Cardiac muscle cell (in vitro differentiated cells and primary cell): ENCODE measurements at regions not wholly inside any gene's neighbourhood (a gene's known extent, or its start where the extent isn't known, plus 50 kb on each side); places are given as distances from the start of the nearest gene placed in this dataset.

Experiments
- DNase-seq, 2 donors: peaks; one replicate each; pipeline versions ENCODE4 v3.0.0 to v3.0.0-alpha.2; 2010 to 2017; ENCODE audit warnings: low read depth in 1 of 2, low spot score in 1 of 2
- H3K27ac ChIP-seq: fragments of 200-600 bp; sonication (generic); 2 replicates; pipeline ENCODE4 v1.5.1; 2016
- H3K27me3 ChIP-seq: fragments of 200-600 bp; sonication (generic); 2 replicates; pipeline ENCODE4 v1.6.0; 2016; ENCODE audit warnings: control low read depth
- H3K36me3 ChIP-seq: fragments of 200-600 bp; sonication (generic); 2 replicates; pipeline ENCODE4 v1.5.1; 2016; ENCODE audit warnings: control low read depth
- H3K4me1 ChIP-seq: fragments of 200-600 bp; sonication (generic); 2 replicates; pipeline ENCODE4 v1.8.1; 2017; ENCODE audit warnings: low read depth, mild to moderate bottlenecking, mixed run types
- H3K4me3 ChIP-seq: fragments of 200-600 bp; sonication (generic); 2 replicates; pipeline ENCODE4 v1.5.1; 2016; ENCODE audit warnings: mild to moderate bottlenecking
- H3K9me3 ChIP-seq: fragments of 200-600 bp; sonication (generic); 2 replicates; pipeline ENCODE4 v1.5.1; 2017; ENCODE audit warnings: low read depth, mild to moderate bottlenecking, control low read depth
- CTCF ChIP-seq: IDR thresholded peaks from 2 replicates; pipeline ENCODE4 v1.5.1; 2012; ENCODE audit warnings: low read depth, mild to moderate bottlenecking, low read length

- no peaks in the 10 kb centered on the region for H3K4me1 ChIP-seq
- no peak overlapping the region for H3K27ac ChIP-seq
- no peak for TF ChIP-seq CTCF
- H3K9me3 ChIP-seq: no peaks in the 10 kb centered on the region
- no peak for DNase-seq
- no peaks in the 10 kb centered on the region for H3K36me3 ChIP-seq
- no peaks in the 10 kb centered on the region for H3K27me3 ChIP-seq
- no peak overlapping the region for H3K4me3 ChIP-seq
These were observed 285.8 kb upstream of the GADL1 start for GRCh38 chr3:31180274-31180673.

GRCh38 chr3:31181661-31182060, 287.2 kb upstream of the GADL1 start:
- no peak for TF ChIP-seq CTCF
- no peaks in the 10 kb centered on the region for H3K36me3 ChIP-seq
- DNase-seq: no peak
- H3K4me1 ChIP-seq: no peaks in the 10 kb centered on the region
- H3K27ac ChIP-seq: no peak overlapping the region
- no peaks in the 10 kb centered on the region for H3K27me3 ChIP-seq
- H3K9me3 ChIP-seq: no peaks in the 10 kb centered on the region
- no peak overlapping the region for H3K4me3 ChIP-seq

DNA sequence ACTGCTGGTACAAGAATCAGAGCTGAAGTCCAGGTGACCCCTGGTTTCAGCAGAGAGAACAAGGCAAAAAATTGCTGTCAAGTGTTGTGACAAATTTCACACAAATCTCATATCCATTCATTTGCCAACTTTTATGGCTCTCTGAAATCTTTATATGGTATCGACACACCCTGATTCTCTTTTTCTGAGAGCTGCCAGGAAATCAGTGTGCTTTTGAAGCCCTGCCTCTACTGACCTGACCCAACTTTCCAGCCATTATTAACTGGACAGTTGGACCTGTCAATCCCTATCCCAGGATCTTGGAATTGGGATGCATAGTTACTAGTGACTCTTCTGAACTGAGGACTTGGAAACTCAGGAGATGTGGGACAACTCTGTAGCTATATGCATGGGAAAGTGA, 288.2 kb upstream of the GADL1 start:
- Histone ChIP-seq H3K9me3 (no peaks in the 10 kb centered on the region), H3K4me3 (no peak overlapping the region), H3K27ac (no peak overlapping the region), H3K4me1 (no peaks in the 10 kb centered on the region), H3K36me3 (no peaks in the 10 kb centered on the region), H3K27me3 (no peaks in the 10 kb centered on the region)
- DNase-seq: no peak
- TF ChIP-seq CTCF: no peak

- Histone ChIP-seq H3K4me1 (no peaks in the 10 kb centered on the region), H3K4me3 (no peak overlapping the region), H3K27ac (no peak overlapping the region), H3K9me3 (no peaks in the 10 kb centered on the region), H3K27me3 (no peaks in the 10 kb centered on the region), H3K36me3 (no peaks in the 10 kb centered on the region)
- TF ChIP-seq CTCF: no peak
- DNase-seq: no peak
These were observed 290.0 kb upstream of the GADL1 start for GRCh38 chr3:31184261-31185061.

- Histone ChIP-seq H3K4me3 (no peak overlapping the region), H3K4me1 (no peaks in the 10 kb centered on the region), H3K36me3 (no peaks in the 10 kb centered on the region), H3K9me3 (no peaks in the 10 kb centered on the region), H3K27ac (no peak overlapping the region), H3K27me3 (no peaks in the 10 kb centered on the region)
- no peak for TF ChIP-seq CTCF
- DNase-seq: peak in 1 of 2 donors; percentile 15
These were observed 290.5 kb upstream of the GADL1 start for GRCh38 chr3:31185062-31185357.

GRCh38 chr3:31186041-31186440, 291.6 kb upstream of the GADL1 start:
- Histone ChIP-seq H3K36me3 (no peaks in the 10 kb centered on the region), H3K4me1 (no peaks in the 10 kb centered on the region), H3K4me3 (no peak overlapping the region), H3K27me3 (no peaks in the 10 kb centered on the region), H3K27ac (no peak overlapping the region), H3K9me3 (no peaks in the 10 kb centered on the region)
- DNase-seq: no peak
- TF ChIP-seq CTCF: no peak
